ENCODE measurements at regions not wholly inside any gene's neighbourhood (a gene's known extent, or its start where the extent isn't known, plus 50 kb on each side); places are given as distances from the start of the nearest gene placed in this dataset.

DNA sequence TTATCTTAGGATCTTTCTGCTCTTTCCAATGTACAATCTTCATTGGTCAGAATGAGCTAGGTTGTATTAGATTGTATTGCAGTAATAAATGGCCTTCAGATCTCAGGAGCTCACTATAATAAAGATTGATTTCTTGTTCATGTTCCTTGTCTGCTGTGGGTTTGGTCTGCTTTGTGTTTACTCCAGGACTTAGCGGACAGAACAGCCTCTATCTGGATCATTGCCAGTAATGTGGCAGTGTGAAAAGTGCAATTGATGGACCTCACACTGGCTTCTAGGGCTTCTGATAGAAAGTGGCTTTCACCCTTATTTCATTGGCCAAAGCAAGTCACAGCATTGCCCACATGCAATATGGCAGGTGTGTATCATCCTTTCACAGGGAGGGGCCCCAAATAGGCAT, 81.2 kb downstream of the BTG1 start:
- TF ChIP-seq, protein P1, sequence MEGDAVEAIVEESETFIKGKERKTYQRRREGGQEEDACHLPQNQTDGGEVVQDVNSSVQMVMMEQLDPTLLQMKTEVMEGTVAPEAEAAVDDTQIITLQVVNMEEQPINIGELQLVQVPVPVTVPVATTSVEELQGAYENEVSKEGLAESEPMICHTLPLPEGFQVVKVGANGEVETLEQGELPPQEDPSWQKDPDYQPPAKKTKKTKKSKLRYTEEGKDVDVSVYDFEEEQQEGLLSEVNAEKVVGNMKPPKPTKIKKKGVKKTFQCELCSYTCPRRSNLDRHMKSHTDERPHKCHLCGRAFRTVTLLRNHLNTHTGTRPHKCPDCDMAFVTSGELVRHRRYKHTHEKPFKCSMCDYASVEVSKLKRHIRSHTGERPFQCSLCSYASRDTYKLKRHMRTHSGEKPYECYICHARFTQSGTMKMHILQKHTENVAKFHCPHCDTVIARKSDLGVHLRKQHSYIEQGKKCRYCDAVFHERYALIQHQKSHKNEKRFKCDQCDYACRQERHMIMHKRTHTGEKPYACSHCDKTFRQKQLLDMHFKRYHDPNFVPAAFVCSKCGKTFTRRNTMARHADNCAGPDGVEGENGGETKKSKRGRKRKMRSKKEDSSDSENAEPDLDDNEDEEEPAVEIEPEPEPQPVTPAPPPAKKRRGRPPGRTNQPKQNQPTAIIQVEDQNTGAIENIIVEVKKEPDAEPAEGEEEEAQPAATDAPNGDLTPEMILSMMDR (IDR thresholded peaks at IDR 0.05; ENCODE audit: low read depth, low read length) = no peak
- TF ChIP-seq EZH2phosphoT487 (IDR thresholded peaks at IDR 0.05; ENCODE audit: low read depth) = no peak

Measured in OCI-LY3 (cell line).